ENCODE measurements at regions not wholly inside any gene's neighbourhood (a gene's known extent, or its start where the extent isn't known, plus 50 kb on each side); places are given as distances from the start of the nearest gene placed in this dataset.

GRCh38 chr17:5757314-5757907 is 173.1 kb upstream of the NLRP1 start:
- Histone ChIP-seq H3K79me1 (ENCODE audit: low read depth in 1 of 2, low read length in 2 of 2) (no peaks in the 10 kb centered on the region), H3K36me3 (ENCODE audit: control insufficient read depth, insufficient read depth, low read length) (no peaks in the 10 kb centered on the region), H4K91ac (ENCODE audit: insufficient read depth, low read depth, low read length) (no peak overlapping the region), H3K9me3 (ENCODE audit: control insufficient read depth, insufficient read depth, low read length) (peaks cover 7% of the 10 kb centered on the region), H3K4me3 (ENCODE audit: insufficient read depth, low read depth, low read length) (no peak overlapping the region), H2BK5ac (ENCODE audit: low read depth, low read length, poor library complexity, severe bottlenecking) (no peak overlapping the region), H3K27ac (ENCODE audit: insufficient read depth, low read length) (no peak overlapping the region), H4K8ac (ENCODE audit: low read depth in 2 of 2, low read length in 2 of 2) (no peak overlapping the region), H2AFZ (replicated peaks; ENCODE audit: low read length, poor library complexity) (no peak overlapping the region), H3K18ac (ENCODE audit: low read depth, low read length) (no peak overlapping the region), H2AK9ac (replicated peaks; ENCODE audit: low read depth, low read length, poor library complexity) (no peak overlapping the region), H2AK5ac (ENCODE audit: low read depth, low read length) (no peak overlapping the region), H4K20me1 (ENCODE audit: insufficient read depth, low read length) (no peaks in the 10 kb centered on the region), H3K9ac (ENCODE audit: low read depth, low read length) (no peak overlapping the region), H2BK120ac (ENCODE audit: low read depth, low read length) (no peak overlapping the region), H2BK20ac (ENCODE audit: low read depth, low read length) (no peak overlapping the region), H3K4ac (ENCODE audit: low read depth, low read length) (no peak overlapping the region), H3K4me2 (ENCODE audit: low read depth, low read length) (no peak overlapping the region), H3K14ac (replicated peaks; ENCODE audit: low read depth, low read length) (no peak overlapping the region), H4K5ac (ENCODE audit: low read depth, low read length) (no peak overlapping the region), H3K23ac (ENCODE audit: low read depth, low read length) (no peak overlapping the region), H3K27me3 (ENCODE audit: control insufficient read depth, insufficient read depth, low read length) (peaks cover 4% of the 10 kb centered on the region), H2BK15ac (ENCODE audit: low read depth, low read length) (no peak overlapping the region), H3K4me1 (ENCODE audit: control insufficient read depth, insufficient read depth, low read length) (no peaks in the 10 kb centered on the region), H3K56ac (ENCODE audit: extremely low read depth, insufficient read depth, low read length) (no peak overlapping the region), H3K9me1 (ENCODE audit: insufficient read depth, low read length) (no peaks in the 10 kb centered on the region)
- TF ChIP-seq SMC3 (IDR thresholded peaks at IDR 0.05; ENCODE audit: low read depth, low read length) (no peak), NFE2L2 (IDR thresholded peaks at IDR 0.05; ENCODE audit: low read depth, low read length) (no peak), RFX5 (IDR thresholded peaks at IDR 0.05; ENCODE audit: low read depth, low read length) (no peak), MAZ (IDR thresholded peaks at IDR 0.05; ENCODE audit: borderline replicate concordance, low read depth, low read length) (no peak), ELK1 (IDR thresholded peaks at IDR 0.05; ENCODE audit: borderline replicate concordance, low read depth, low read length) (no peak), CEBPB (IDR thresholded peaks at IDR 0.05; ENCODE audit: low read depth, low read length) (no peak), POLR2A (IDR thresholded peaks at IDR 0.05; ENCODE audit: low read depth, low read length) (no peak), FOS (IDR thresholded peaks at IDR 0.05; ENCODE audit: low read depth, low read length) (no peak), USF2 (IDR thresholded peaks at IDR 0.05; ENCODE audit: low read depth, low read length) (no peak), MXI1 (IDR thresholded peaks at IDR 0.05; ENCODE audit: borderline replicate concordance, low read depth, low read length) (no peak), RCOR1 (IDR thresholded peaks at IDR 0.05; ENCODE audit: insufficient replicate concordance, low read length) (no peak), MAFK (IDR thresholded peaks at IDR 0.05; ENCODE audit: low read depth, low read length) (no peak)
- no TSS peak for BruUV-seq (replicated peaks)
- dilution Hi-C loops (cut with HindIII; ENCODE audit: low sequenced_read_pairs, unreplicated experiment) (no loop called here), intact Hi-C loops (cut with micrococcal nuclease) (no loop called here), in situ Hi-C loops (cut with MboI; ENCODE audit: low sequenced_read_pairs) (no loop called here)
- CTCF ChIA-PET = no interaction called here
- no peak for ATAC-seq (ENCODE audit: low read depth)
- POLR2A ChIA-PET (ENCODE audit: unreplicated experiment) = no interaction called here
- WGBS, 2 experiments (ENCODE audit: extremely low coverage in 2 of 2, insufficient read length in 1 of 2) = 14% methylated on average over 1 of the region's 8 CpGs; no CpG with 5 or more reads in 1 of the 2 experiments
- DNase-seq = no peak
